Neural progenitor cell (in vitro differentiated cells): ENCODE measurements at regions not wholly inside any gene's neighbourhood (a gene's known extent, or its start where the extent isn't known, plus 50 kb on each side); places are given as distances from the start of the nearest gene placed in this dataset.

Experiments
- DNase-seq: peaks from one replicate; pipeline ENCODE4 v3.0.0-alpha.2; 2016; ENCODE audit warnings: low spot score
- H2AFZ ChIP-seq: fragments of 200-600 bp; sonication (generic); replicated peaks from 2 replicates; pipeline ENCODE4 v1.6.1; 2016; ENCODE audit warnings: antibody characterized with exemption
- H3F3A ChIP-seq: fragments of 200-600 bp; sonication (generic); 2 replicates; pipeline ENCODE4 v1.6.1; 2016; ENCODE audit warnings: antibody characterized with exemption, low read depth
- H3K27ac ChIP-seq: fragments of 200-600 bp; sonication (generic); 2 replicates; pipeline ENCODE4 v1.5.1; 2016; ENCODE audit warnings: mild to moderate bottlenecking
- H3K27me3 ChIP-seq: fragments of 200-600 bp; sonication (generic); 2 replicates; pipeline ENCODE4 v1.6.1; 2016; ENCODE audit warnings: mild to moderate bottlenecking, moderate library complexity
- H3K36me3 ChIP-seq: fragments of 200-600 bp; sonication (generic); 2 replicates; pipeline ENCODE4 v1.5.1; 2016
- H3K4me1 ChIP-seq: fragments of 200-600 bp; sonication (generic); 2 replicates; pipeline ENCODE4 v1.6.1; 2016; ENCODE audit warnings: mixed run types
- H3K4me2 ChIP-seq: fragments of 200-600 bp; sonication (generic); 2 replicates; pipeline ENCODE4 v1.6.1; 2016
- H3K4me3 ChIP-seq: fragments of 200-600 bp; sonication (generic); 2 replicates; pipeline ENCODE4 v1.5.1; 2016
- H3K79me2 ChIP-seq: fragments of 200-600 bp; sonication (generic); 2 replicates; pipeline ENCODE4 v1.6.1; 2016; ENCODE audit warnings: low read depth
- H3K9ac ChIP-seq: fragments of 200-600 bp; sonication (generic); 2 replicates; pipeline ENCODE4 v1.6.1; 2016
- H3K9me3 ChIP-seq: fragments of 200-600 bp; sonication (generic); 2 replicates; pipeline ENCODE4 v1.5.1; 2016; ENCODE audit warnings: low read depth
- H4K20me1 ChIP-seq: fragments of 200-600 bp; sonication (generic); 2 replicates; pipeline ENCODE4 v1.6.1; 2016; ENCODE audit warnings: low read depth
- H3K27ac Mint-ChIP-seq: 3 replicates; pipeline ENCODE4 v1.8.0; 2021; ENCODE audit warnings: mixed read lengths
- H3K27me3 Mint-ChIP-seq: 2 replicates; pipeline ENCODE4 v1.8.0; 2022; ENCODE audit warnings: low read depth, mild to moderate bottlenecking, inconsistent platforms, moderate library complexity, mixed read lengths; ENCODE audit not compliant: insufficient read depth
- H3K36me3 Mint-ChIP-seq: 3 replicates; pipeline ENCODE4 v1.8.0; 2021; ENCODE audit warnings: mixed read lengths
- H3K4me1 Mint-ChIP-seq: 3 replicates; pipeline ENCODE4 v1.8.0; 2021; ENCODE audit warnings: mixed read lengths
- H3K4me3 Mint-ChIP-seq: 3 replicates; pipeline ENCODE4 v1.8.0; 2021; ENCODE audit warnings: mild to moderate bottlenecking, moderate library complexity, mixed read lengths
- H3K9me3 Mint-ChIP-seq: 3 replicates; pipeline ENCODE4 v1.8.0; 2020; ENCODE audit warnings: mixed read lengths
- EZH2 ChIP-seq: fragments of 200-600 bp; sonication (generic); IDR thresholded peaks from 2 replicates; pipeline ENCODE4 v1.6.1; 2017; ENCODE audit warnings: antibody characterized with exemption, mild to moderate bottlenecking, moderate library complexity
- EZH2phosphoT487 ChIP-seq: fragments of 200-600 bp; sonication (generic); IDR thresholded peaks from 2 replicates; pipeline ENCODE4 v1.6.1; 2017; ENCODE audit warnings: antibody characterized with exemption
- TF ChIP-seq, protein P1 (sequence below): fragments of 200-600 bp; sonication (generic); IDR thresholded peaks from 2 replicates; pipeline ENCODE4 v1.5.1; 2017; ENCODE audit warnings: antibody characterized with exemption, mild to moderate bottlenecking

GRCh38 chr7:42432644-42433043 lies 195.6 kb upstream of the GLI3 start:
- Histone ChIP-seq H3K27ac (no peak overlapping the region), H3K9me3 (no peaks in the 10 kb centered on the region), H3F3A (no peaks in the 10 kb centered on the region), H3K36me3 (no peaks in the 10 kb centered on the region), H3K27me3 (no peaks in the 10 kb centered on the region), H3K79me2 (no peaks in the 10 kb centered on the region), H3K4me3 (no peak overlapping the region), H3K9ac (no peak overlapping the region), H2AFZ (no peak overlapping the region), H4K20me1 (no peaks in the 10 kb centered on the region), H3K4me2 (no peak overlapping the region), H3K4me1 (peaks cover 10% of the 10 kb centered on the region)
- Mint-ChIP-seq H3K4me3 (no peak overlapping the region), H3K4me1 (peaks cover 6% of the 10 kb centered on the region), H3K9me3 (peaks cover 14% of the 10 kb centered on the region), H3K27ac (no peak overlapping the region), H3K36me3 (no peaks in the 10 kb centered on the region), H3K27me3 (no peaks in the 10 kb centered on the region)
- no peak for DNase-seq
- no peak for TF ChIP-seq EZH2
- TF ChIP-seq, protein P1, sequence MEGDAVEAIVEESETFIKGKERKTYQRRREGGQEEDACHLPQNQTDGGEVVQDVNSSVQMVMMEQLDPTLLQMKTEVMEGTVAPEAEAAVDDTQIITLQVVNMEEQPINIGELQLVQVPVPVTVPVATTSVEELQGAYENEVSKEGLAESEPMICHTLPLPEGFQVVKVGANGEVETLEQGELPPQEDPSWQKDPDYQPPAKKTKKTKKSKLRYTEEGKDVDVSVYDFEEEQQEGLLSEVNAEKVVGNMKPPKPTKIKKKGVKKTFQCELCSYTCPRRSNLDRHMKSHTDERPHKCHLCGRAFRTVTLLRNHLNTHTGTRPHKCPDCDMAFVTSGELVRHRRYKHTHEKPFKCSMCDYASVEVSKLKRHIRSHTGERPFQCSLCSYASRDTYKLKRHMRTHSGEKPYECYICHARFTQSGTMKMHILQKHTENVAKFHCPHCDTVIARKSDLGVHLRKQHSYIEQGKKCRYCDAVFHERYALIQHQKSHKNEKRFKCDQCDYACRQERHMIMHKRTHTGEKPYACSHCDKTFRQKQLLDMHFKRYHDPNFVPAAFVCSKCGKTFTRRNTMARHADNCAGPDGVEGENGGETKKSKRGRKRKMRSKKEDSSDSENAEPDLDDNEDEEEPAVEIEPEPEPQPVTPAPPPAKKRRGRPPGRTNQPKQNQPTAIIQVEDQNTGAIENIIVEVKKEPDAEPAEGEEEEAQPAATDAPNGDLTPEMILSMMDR, result no peak
- TF ChIP-seq EZH2phosphoT487, result no peak

- Histone ChIP-seq H3K9me3 (no peaks in the 10 kb centered on the region), H3K4me2 (no peak overlapping the region), H4K20me1 (no peaks in the 10 kb centered on the region), H3K4me1 (peaks cover 10% of the 10 kb centered on the region), H3K27ac (no peak overlapping the region), H3K79me2 (no peaks in the 10 kb centered on the region), H3K27me3 (no peaks in the 10 kb centered on the region), H2AFZ (no peak overlapping the region), H3F3A (no peaks in the 10 kb centered on the region), H3K36me3 (no peaks in the 10 kb centered on the region), H3K4me3 (no peak overlapping the region), H3K9ac (no peak overlapping the region)
- Mint-ChIP-seq H3K4me1 (peaks cover 6% of the 10 kb centered on the region), H3K27ac (no peak overlapping the region), H3K4me3 (no peak overlapping the region), H3K36me3 (no peaks in the 10 kb centered on the region), H3K9me3 (peaks cover 9% of the 10 kb centered on the region), H3K27me3 (no peaks in the 10 kb centered on the region)
- no peak for DNase-seq
- TF ChIP-seq EZH2, result no peak
- TF ChIP-seq EZH2phosphoT487, result no peak
- TF ChIP-seq, protein P1, result no peak
Observed at GRCh38 chr7:42431873-42432272, 194.9 kb upstream of the GLI3 start.

DNA sequence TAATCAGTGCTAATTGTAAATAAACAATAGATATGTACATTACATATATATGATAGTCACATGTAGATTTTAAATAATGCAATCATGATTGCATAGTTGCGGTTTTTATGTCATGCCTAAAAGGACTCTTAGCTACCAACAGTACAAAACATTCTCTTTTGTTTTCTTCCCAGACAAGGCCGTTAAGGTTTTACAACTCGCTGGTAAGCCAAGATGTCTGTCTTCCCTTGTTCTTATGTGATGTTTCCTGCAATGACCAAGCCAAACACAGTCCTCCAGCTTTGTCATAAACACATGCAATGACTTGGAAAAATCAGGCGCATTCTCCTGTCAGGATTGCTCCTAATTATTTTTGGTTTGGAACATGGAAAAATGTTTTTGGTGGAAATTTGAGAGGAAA lies 192.3 kb upstream of the GLI3 start:
- Mint-ChIP-seq H3K9me3 (no peaks in the 10 kb centered on the region), H3K36me3 (no peaks in the 10 kb centered on the region), H3K27ac (no peak overlapping the region), H3K27me3 (no peaks in the 10 kb centered on the region), H3K4me3 (no peak overlapping the region), H3K4me1 (peaks cover 6% of the 10 kb centered on the region)
- Histone ChIP-seq H2AFZ (peak overlapping the region; percentile 92), H3K9me3 (no peaks in the 10 kb centered on the region), H3K9ac (no peak overlapping the region), H3K27me3 (no peaks in the 10 kb centered on the region), H3K4me1 (peaks cover 10% of the 10 kb centered on the region), H3K79me2 (no peaks in the 10 kb centered on the region), H3K36me3 (no peaks in the 10 kb centered on the region), H4K20me1 (no peaks in the 10 kb centered on the region), H3K4me3 (no peak overlapping the region), H3K27ac (no peak overlapping the region), H3F3A (no peaks in the 10 kb centered on the region), H3K4me2 (no peak overlapping the region)
- TF ChIP-seq, protein P1, result no peak
- TF ChIP-seq EZH2phosphoT487 (no peak), EZH2 (no peak)
- no peak for DNase-seq
